AG10803 (cell line): ENCODE measurements at regions not wholly inside any gene's neighbourhood (a gene's known extent, or its start where the extent isn't known, plus 50 kb on each side); places are given as distances from the start of the nearest gene placed in this dataset.
"Not testable (repeated sequence)": the region's sequence is repeated elsewhere in the genome, so short reads cannot be mapped to it uniquely, and the experiment has no call there.

Experiments
- DNase-seq: peaks from one replicate; pipeline ENCODE4 v3.0.0; 2010; ENCODE audit warnings: low read depth
- H3K4me3 ChIP-seq: 2 replicates; pipeline ENCODE4 v1.5.1; 2011; ENCODE audit warnings: mild to moderate bottlenecking, low read length, control low read depth
- CTCF ChIP-seq: conservative IDR thresholded peaks from 2 replicates; pipeline ENCODE4 v1.5.1; 2011; ENCODE audit warnings: mild to moderate bottlenecking, low read length, control low read depth, inconsistent platforms

- no peak for DNase-seq
- TF ChIP-seq CTCF: no peak
- no peak overlapping the region for H3K4me3 ChIP-seq
Measured at GRCh38 chr14:76701436-76701835, 59.8 kb upstream of the VASH1 start.

- TF ChIP-seq CTCF: no peak
- DNase-seq: no peak
- no peak overlapping the region for H3K4me3 ChIP-seq
Measured at GRCh38 chr14:76701981-76702380, 59.3 kb upstream of the VASH1 start.

- no peak overlapping the region for H3K4me3 ChIP-seq
- no peak for TF ChIP-seq CTCF
- DNase-seq: no peak
Measured at GRCh38 chr14:76705214-76705613, 56.1 kb upstream of the VASH1 start.

- not testable (repeated sequence) for DNase-seq
Measured at GRCh38 chr14:76706207-76706606, 55.1 kb upstream of the VASH1 start.

GRCh38 chr14:76706811-76707210 is 54.5 kb upstream of the VASH1 start:
- no peak for TF ChIP-seq CTCF
- no peak overlapping the region for H3K4me3 ChIP-seq
- DNase-seq: no peak

More at GRCh38 chr14:76706207-76706606, 55.1 kb upstream of the VASH1 start:
- H3K4me3 ChIP-seq: not testable (repeated sequence)

- TF ChIP-seq CTCF: no peak
- no peak overlapping the region for H3K4me3 ChIP-seq
- DNase-seq: no peak
Measured at GRCh38 chr14:76708028-76708427, 53.2 kb upstream of the VASH1 start.

- TF ChIP-seq CTCF: no peak
- H3K4me3 ChIP-seq: no peak overlapping the region
- DNase-seq: no peak
Measured at GRCh38 chr14:76708771-76709170, 52.5 kb upstream of the VASH1 start.
